RWPE1 (cell line): ENCODE measurements at regions not wholly inside any gene's neighbourhood (a gene's known extent, or its start where the extent isn't known, plus 50 kb on each side); places are given as distances from the start of the nearest gene placed in this dataset.

Experiments
- CTCF ChIA-PET: fragments of 350-600 bp; sonication (Branson Sonifier 250); formaldehyde crosslinking; extraction: SDS; loops from one replicate; lab custom pipeline; 2021; lab: Yijun Ruan, JAX
- POLR2A ChIA-PET: fragments of 400-600 bp; formaldehyde crosslinking; extraction: SDS; loops from one replicate; lab custom pipeline; 2020; ENCODE audit warnings: antibody characterized with exemption; ENCODE audit not compliant: low non-redundant PET; lab: Yijun Ruan, JAX
- DNase-seq: peaks from one replicate; pipeline ENCODE4 v3.0.0; 2012; ENCODE audit warnings: low spot score
- H3K27ac ChIP-seq: fragments of 450-650 bp; 2 replicates; pipeline ENCODE4 v1.5.1; 2017
- TF ChIP-seq, protein P1 (sequence below): fragments of 450-650 bp; conservative IDR thresholded peaks from 2 replicates; pipeline ENCODE4 v1.5.1; 2017; ENCODE audit warnings: low read depth, mild to moderate bottlenecking

DNA sequence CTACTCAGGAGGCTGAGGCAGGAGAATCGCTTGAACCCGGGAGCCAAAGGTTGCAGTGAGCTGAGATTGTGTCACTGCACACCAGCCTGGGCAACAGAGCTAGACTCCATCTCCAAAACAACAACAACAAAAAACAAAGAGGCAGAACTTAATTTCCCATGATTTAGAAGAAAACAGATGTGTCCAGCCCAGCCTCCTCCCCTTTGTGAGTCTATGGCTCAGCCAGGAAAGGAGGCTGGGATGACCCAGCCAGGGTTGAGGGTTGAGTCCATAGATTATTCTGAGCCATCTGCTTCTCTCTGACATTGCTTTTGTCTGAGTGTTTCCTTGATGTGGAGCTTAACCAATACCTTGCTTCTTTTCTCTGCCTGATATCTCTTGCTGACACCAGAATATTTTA lies 994.1 kb downstream of the TYW1 start:
- ChIA-PET POLR2A (no interaction called here), CTCF (interaction anchor here (0.6 to 1.0 kb wide), 2 partner anchors 389 to 506 kb away, joined by 3 to 5 read pairs; no protein-coding TSS in a partner anchor)
- no peak for DNase-seq
- no peak overlapping the region for H3K27ac ChIP-seq
- TF ChIP-seq, protein P1, sequence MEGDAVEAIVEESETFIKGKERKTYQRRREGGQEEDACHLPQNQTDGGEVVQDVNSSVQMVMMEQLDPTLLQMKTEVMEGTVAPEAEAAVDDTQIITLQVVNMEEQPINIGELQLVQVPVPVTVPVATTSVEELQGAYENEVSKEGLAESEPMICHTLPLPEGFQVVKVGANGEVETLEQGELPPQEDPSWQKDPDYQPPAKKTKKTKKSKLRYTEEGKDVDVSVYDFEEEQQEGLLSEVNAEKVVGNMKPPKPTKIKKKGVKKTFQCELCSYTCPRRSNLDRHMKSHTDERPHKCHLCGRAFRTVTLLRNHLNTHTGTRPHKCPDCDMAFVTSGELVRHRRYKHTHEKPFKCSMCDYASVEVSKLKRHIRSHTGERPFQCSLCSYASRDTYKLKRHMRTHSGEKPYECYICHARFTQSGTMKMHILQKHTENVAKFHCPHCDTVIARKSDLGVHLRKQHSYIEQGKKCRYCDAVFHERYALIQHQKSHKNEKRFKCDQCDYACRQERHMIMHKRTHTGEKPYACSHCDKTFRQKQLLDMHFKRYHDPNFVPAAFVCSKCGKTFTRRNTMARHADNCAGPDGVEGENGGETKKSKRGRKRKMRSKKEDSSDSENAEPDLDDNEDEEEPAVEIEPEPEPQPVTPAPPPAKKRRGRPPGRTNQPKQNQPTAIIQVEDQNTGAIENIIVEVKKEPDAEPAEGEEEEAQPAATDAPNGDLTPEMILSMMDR, result no peak

DNA sequence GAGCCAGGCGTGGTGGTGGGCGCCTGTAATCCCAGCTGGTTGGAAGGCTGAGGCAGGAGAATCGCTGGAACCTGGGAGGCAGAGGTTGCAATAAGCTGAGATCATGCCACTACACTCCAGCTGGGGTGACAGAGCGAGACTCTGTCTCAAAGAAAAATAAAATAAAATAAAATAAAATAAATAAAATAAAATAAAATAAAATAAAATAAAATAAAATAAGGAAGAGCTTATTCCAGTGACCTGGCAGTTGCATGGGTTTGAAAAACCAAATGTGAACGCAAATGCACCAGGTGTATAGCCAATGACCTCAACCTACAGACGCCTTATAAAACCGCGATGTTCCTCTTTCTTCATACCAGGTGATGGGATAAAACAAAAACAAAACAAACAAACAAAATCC lies 995.7 kb downstream of the TYW1 start:
- CTCF ChIA-PET, result no interaction called here
- no peak overlapping the region for H3K27ac ChIP-seq
- TF ChIP-seq, protein P1, result no peak
- POLR2A ChIA-PET, result no interaction called here
- no peak for DNase-seq

DNA sequence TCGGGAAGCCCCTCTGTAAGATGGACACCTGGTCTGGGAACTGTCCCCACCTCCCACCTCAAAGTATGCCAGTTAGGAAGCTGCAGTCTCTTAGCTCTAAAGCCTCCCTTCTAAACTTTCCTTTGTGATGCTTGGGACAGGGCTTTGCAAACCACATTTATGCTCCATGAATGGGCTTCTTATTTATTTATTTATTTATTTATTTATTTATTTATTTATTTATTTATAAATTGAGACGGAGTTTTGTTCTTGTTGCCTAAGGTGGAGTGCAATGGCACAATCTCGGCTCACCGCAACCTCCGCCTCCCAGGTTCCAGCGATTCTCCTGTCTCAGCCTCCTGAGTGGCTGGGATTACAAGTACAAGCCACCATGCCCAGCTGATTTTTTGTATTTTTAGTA lies 1009.4 kb downstream of the TYW1 start:
- H3K27ac ChIP-seq, result no peak overlapping the region
- no peak for DNase-seq
- ChIA-PET CTCF (no interaction called here), POLR2A (no interaction called here)
- TF ChIP-seq, protein P1, result no peak

DNA sequence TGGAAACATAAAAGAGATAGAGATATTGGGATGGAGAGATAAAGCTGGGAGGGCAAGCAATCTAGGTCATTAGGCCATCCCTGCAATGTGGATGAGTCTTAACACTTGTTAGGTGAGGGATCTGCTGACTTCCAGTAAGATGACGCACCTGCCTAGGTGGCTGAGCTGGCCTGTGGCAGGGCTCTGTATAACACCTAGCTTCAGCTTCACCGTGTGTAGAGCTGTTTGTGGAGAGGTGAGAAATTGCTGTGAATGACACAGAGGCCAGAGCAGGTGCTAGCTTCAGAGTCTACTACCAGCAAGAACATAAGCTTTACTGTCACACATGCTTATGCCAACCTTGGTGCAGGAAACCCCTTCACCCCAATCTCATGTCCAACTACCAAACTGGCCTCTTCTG lies 1010.0 kb downstream of the TYW1 start:
- H3K27ac ChIP-seq, result no peak overlapping the region
- DNase-seq, result no peak
- POLR2A ChIA-PET, result no interaction called here
- CTCF ChIA-PET, result no interaction called here
- TF ChIP-seq, protein P1, result no peak

DNA sequence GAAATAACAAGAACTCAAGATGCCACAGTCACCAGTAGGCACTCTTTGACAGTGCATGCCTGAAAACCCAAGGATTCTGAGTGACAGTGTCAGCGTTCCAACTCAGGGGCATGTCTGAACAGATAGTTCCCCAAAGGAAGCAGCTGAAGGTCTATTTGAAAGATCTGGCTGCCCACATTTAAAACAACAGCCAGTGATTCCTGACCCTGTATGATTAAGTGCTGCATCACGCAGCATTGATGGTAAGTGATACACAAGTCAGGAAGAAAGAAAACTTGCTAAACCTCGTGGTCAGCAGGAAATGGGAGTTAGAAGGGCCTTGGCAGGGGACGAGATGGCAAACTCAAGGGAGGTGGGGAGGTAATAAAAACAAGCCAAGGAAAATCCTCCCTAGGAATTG lies 1013.1 kb downstream of the TYW1 start:
- CTCF ChIA-PET, result no interaction called here
- H3K27ac ChIP-seq, result no peak overlapping the region

DNA sequence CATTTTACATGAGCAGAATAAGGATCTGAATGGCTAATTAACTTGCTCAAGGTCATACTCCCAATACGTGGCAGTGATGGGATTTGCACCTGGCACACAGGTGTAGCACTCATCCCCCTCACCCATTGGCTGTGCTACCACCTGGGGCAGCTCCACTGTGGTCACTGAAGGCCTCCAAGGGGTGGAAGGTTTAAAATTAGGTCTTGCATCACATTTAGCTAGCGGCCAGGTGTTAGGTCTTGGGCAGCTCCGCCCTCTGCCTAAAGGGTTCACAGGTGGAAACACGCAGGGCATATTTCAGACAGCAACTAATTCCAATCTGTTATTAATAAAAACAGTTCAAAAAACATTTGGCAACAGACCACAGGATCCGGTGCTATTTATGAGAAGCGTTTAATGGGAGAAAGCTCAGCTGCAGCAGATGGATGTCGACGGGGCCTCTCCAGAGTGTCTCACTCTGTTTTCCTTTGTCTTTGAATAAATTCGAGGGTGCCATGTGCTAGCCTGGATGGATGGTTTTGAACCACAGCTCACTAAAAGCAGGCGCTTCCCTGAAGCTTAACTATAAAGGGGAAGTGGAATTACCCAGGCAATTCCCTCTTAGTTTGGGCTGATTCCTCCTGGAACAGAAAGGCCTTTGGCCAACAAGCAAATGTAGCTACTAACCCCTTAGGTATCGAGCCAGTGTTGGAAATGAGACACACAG lies 1017.6 kb downstream of the TYW1 start:
- TF ChIP-seq, protein P1, result no peak
- DNase-seq, result no peak
- CTCF ChIA-PET, result no interaction called here
- no peak overlapping the region for H3K27ac ChIP-seq
- POLR2A ChIA-PET, result interaction anchor here (0.7 kb wide), 1 partner anchor 698 kb away, joined by 3 read pairs; no protein-coding TSS in a partner anchor

More for the DNA sequence above, 1013.1 kb downstream of the TYW1 start:
- POLR2A ChIA-PET, result interaction anchor here (0.6 kb wide), 1 partner anchor 48 kb away, joined by 3 read pairs; no protein-coding TSS in a partner anchor
- TF ChIP-seq, protein P1, result no peak
- DNase-seq, result peak; percentile 34
